ENCODE measurements at regions not wholly inside any gene's neighbourhood (a gene's known extent, or its start where the extent isn't known, plus 50 kb on each side); places are given as distances from the start of the nearest gene placed in this dataset.

DNA sequence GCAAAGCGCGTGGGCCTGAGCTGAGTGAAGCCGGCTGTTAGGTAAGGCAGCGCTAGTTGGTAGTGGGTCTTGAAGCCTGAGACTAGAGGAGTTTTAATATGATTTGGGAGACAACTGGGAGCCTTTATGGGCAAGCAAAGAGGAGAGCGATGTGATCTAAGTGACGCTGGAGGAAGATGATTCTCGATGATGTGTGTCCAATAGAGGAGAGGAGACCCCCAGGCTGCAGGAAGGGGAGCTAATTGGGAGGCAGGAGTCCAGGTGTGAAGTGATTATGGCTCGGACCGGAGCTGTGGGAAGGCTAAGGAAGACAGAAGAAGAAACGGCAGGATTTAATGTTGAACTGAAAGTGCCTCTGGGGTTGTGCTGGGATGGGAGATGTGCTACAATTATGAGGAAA lies 482.9 kb upstream of the KIF2A start:
- Mint-ChIP-seq H3K9me3 (ENCODE audit: low read depth, unreplicated experiment) (no peaks in the 10 kb centered on the region), H3K27me3 (ENCODE audit: unreplicated experiment) (peaks cover 59% of the 10 kb centered on the region)
- intact Hi-C loops (cut with micrococcal nuclease; ENCODE audit: unreplicated experiment), result no loop called here

DNA sequence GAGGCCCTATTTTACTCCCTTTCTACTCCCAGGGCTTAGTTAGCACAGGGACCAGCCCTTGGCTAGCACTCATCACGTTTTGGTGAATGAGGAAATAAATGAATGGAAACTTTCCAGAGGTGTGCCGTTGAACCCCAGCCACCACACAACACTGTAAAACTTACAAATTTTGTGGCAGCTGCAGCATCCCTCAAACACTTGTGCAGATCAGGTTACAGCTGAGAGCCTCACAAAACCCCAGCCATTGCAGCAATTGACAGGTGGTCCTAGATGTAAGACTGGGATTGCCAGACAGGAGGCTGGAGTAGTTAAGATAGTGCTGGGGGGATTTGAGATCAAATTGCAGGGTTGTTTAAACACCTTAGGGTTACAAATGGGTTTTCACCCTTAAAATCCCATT lies 482.2 kb upstream of the KIF2A start:
- no TSS peak for BruUV-seq (replicated peaks)
- H3K27me3 Mint-ChIP-seq (ENCODE audit: unreplicated experiment), result peaks cover 58% of the 10 kb centered on the region
- no peaks in the 10 kb centered on the region for H3K9me3 Mint-ChIP-seq (ENCODE audit: low read depth, unreplicated experiment)
- no peaks in the 10 kb centered on the region for H3K4me1 Mint-ChIP-seq (ENCODE audit: low read depth, unreplicated experiment)
- no peaks in the 10 kb centered on the region for H3K36me3 Mint-ChIP-seq (ENCODE audit: insufficient read depth, unreplicated experiment)
- TF ChIP-seq, protein P1, sequence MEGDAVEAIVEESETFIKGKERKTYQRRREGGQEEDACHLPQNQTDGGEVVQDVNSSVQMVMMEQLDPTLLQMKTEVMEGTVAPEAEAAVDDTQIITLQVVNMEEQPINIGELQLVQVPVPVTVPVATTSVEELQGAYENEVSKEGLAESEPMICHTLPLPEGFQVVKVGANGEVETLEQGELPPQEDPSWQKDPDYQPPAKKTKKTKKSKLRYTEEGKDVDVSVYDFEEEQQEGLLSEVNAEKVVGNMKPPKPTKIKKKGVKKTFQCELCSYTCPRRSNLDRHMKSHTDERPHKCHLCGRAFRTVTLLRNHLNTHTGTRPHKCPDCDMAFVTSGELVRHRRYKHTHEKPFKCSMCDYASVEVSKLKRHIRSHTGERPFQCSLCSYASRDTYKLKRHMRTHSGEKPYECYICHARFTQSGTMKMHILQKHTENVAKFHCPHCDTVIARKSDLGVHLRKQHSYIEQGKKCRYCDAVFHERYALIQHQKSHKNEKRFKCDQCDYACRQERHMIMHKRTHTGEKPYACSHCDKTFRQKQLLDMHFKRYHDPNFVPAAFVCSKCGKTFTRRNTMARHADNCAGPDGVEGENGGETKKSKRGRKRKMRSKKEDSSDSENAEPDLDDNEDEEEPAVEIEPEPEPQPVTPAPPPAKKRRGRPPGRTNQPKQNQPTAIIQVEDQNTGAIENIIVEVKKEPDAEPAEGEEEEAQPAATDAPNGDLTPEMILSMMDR (IDR thresholded peaks at IDR 0.05; ENCODE audit: unreplicated experiment), result no peak
- no peak overlapping the region for H3K4me3 Mint-ChIP-seq (ENCODE audit: low read depth, unreplicated experiment)
- CTCF ChIA-PET, result no interaction called here
- no peak overlapping the region for H3K27ac Mint-ChIP-seq (ENCODE audit: unreplicated experiment)
- intact Hi-C loops (cut with micrococcal nuclease; ENCODE audit: unreplicated experiment), result no loop called here
- no peak for DNase-seq

More for the DNA sequence above, 482.9 kb upstream of the KIF2A start:
- no peaks in the 10 kb centered on the region for H3K4me1 Mint-ChIP-seq (ENCODE audit: low read depth, unreplicated experiment)
- H3K4me3 Mint-ChIP-seq (ENCODE audit: low read depth, unreplicated experiment), result no peak overlapping the region
- DNase-seq, result no peak
- no TSS peak for BruUV-seq (replicated peaks)
- no peaks in the 10 kb centered on the region for H3K36me3 Mint-ChIP-seq (ENCODE audit: insufficient read depth, unreplicated experiment)
- no peak overlapping the region for H3K27ac Mint-ChIP-seq (ENCODE audit: unreplicated experiment)
- CTCF ChIA-PET, result interaction anchor here (0.8 to 1.8 kb wide), 2 partner anchors 18 to 54 kb away, joined by 3 to 4 read pairs; no protein-coding TSS in a partner anchor
- TF ChIP-seq, protein P1 (IDR thresholded peaks at IDR 0.05; ENCODE audit: unreplicated experiment), result no peak

DNA sequence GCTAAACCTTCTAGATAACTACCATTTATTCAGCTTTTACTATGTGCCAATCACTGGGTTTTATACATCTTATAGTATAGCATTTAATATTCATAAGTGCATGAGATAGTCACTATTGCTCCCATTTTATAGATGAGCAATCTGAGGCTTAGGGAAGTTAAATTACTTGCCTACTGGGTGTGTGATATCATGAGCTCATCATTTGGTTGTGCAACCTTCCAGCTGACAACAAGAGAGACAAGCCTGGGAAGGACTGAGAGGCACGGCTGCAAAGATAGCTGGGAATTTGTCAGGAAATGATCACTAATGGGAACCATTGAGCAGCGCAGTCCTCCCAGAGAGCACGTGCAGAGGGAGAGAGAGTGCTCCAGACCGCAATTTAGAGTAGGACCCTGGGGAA lies 481.6 kb upstream of the KIF2A start:
- CTCF ChIA-PET, result no interaction called here
- no peak for DNase-seq
- TF ChIP-seq, protein P1 (IDR thresholded peaks at IDR 0.05; ENCODE audit: unreplicated experiment), result no peak
- H3K4me3 Mint-ChIP-seq (ENCODE audit: low read depth, unreplicated experiment), result no peak overlapping the region
- H3K27me3 Mint-ChIP-seq (ENCODE audit: unreplicated experiment), result peaks cover 52% of the 10 kb centered on the region
- no peaks in the 10 kb centered on the region for H3K36me3 Mint-ChIP-seq (ENCODE audit: insufficient read depth, unreplicated experiment)
- no peak overlapping the region for H3K27ac Mint-ChIP-seq (ENCODE audit: unreplicated experiment)
- no peaks in the 10 kb centered on the region for H3K4me1 Mint-ChIP-seq (ENCODE audit: low read depth, unreplicated experiment)
- H3K9me3 Mint-ChIP-seq (ENCODE audit: low read depth, unreplicated experiment), result no peaks in the 10 kb centered on the region
- BruUV-seq (replicated peaks), result no TSS peak
- intact Hi-C loops (cut with micrococcal nuclease; ENCODE audit: unreplicated experiment), result no loop called here

DNA sequence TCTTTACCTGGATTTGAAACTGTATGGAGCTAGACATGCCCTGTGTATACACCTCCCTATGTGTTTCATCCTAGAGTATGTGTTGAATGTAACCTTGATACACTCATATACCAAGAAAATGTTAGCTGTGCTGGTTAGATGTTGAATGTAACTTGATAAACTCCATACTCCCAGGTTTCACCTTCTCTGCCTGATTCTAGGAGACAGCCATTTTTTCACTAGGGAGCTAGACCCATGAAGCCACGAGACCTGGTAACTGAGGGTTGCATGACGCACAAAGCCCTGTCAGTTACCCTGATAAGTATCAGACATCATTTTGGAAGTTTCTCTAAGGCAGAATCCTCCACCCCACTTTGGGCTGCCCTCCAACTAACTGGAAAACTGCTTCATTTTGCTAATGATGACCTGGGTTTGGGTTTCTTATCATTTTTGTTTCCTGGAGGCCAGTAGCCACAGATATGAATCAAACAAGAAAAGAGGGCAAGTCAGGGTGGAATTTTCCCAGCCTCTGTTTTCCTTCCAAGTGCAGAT lies 478.5 kb upstream of the KIF2A start:
- H3K36me3 Mint-ChIP-seq (ENCODE audit: insufficient read depth, unreplicated experiment), result no peaks in the 10 kb centered on the region
- no peak overlapping the region for H3K27ac Mint-ChIP-seq (ENCODE audit: unreplicated experiment)
- H3K4me3 Mint-ChIP-seq (ENCODE audit: low read depth, unreplicated experiment), result no peak overlapping the region
- BruUV-seq (replicated peaks), result no TSS peak
- CTCF ChIA-PET, result no interaction called here
- no peaks in the 10 kb centered on the region for H3K4me1 Mint-ChIP-seq (ENCODE audit: low read depth, unreplicated experiment)
- TF ChIP-seq, protein P1 (IDR thresholded peaks at IDR 0.05; ENCODE audit: unreplicated experiment), result no peak
- peaks cover 26% of the 10 kb centered on the region for H3K27me3 Mint-ChIP-seq (ENCODE audit: unreplicated experiment)
- no peak for DNase-seq
- intact Hi-C loops (cut with micrococcal nuclease; ENCODE audit: unreplicated experiment), result no loop called here
- H3K9me3 Mint-ChIP-seq (ENCODE audit: low read depth, unreplicated experiment), result no peaks in the 10 kb centered on the region
